Activated B cell treated with CpG ODN at 0.5 μM for 24 hours (primary cell): ENCODE measurements at regions not wholly inside any gene's neighbourhood (a gene's known extent, or its start where the extent isn't known, plus 50 kb on each side); places are given as distances from the start of the nearest gene placed in this dataset.
"Not testable (repeated sequence)": the region's sequence is repeated elsewhere in the genome, so short reads cannot be mapped to it uniquely, and the experiment has no call there.

Experiments
- ATAC-seq: fragments of 200-7000 bp; cut with Tn5 transposase; one replicate; pipeline ENCODE4 v1.10.0; 2021; ENCODE audit warnings: low read depth, mild to moderate bottlenecking, moderate library complexity
- CTCF ChIA-PET: fragments of 350-600 bp; sonication (Branson Sonifier 250); formaldehyde crosslinking; loops from one replicate; lab custom pipeline; 2021; ENCODE audit warnings: antibody characterized with exemption; lab: Charles Lee
- POLR2A ChIA-PET: fragments of 350-600 bp; sonication (Branson Sonifier 250); formaldehyde crosslinking; loops from one replicate; lab custom pipeline; 2021; ENCODE audit warnings: antibody characterized with exemption; lab: Charles Lee
- DNase-seq: peaks from one replicate; pipeline ENCODE4 v3.0.0; 2022
- H3K27ac Mint-ChIP-seq: one replicate; pipeline ENCODE4 v1.8.0; 2020; ENCODE audit warnings: mixed read lengths
- H3K27me3 Mint-ChIP-seq: one replicate; pipeline ENCODE4 v1.8.0; 2021; ENCODE audit warnings: mixed read lengths
- H3K36me3 Mint-ChIP-seq: one replicate; pipeline ENCODE4 v1.8.0; 2021; ENCODE audit warnings: low read depth, mixed read lengths
- H3K4me1 Mint-ChIP-seq: one replicate; pipeline ENCODE4 v1.8.0; 2021; ENCODE audit warnings: mixed read lengths
- H3K4me3 Mint-ChIP-seq: one replicate; pipeline ENCODE4 v1.8.0; 2020; ENCODE audit warnings: mild to moderate bottlenecking, mixed read lengths
- H3K9me3 Mint-ChIP-seq: one replicate; pipeline ENCODE4 v1.8.0; 2020; ENCODE audit warnings: mixed read lengths
- CTCF ChIP-seq: fragments of 200-600 bp; IDR thresholded peaks from one replicate; pipeline ENCODE4 v1.8.0; 2022; ENCODE audit warnings: antibody characterized with exemption, mild to moderate bottlenecking
- intact Hi-C: fragments of 100-400 bp; cut with micrococcal nuclease; formaldehyde crosslinking; loops from one replicate; pipeline ENCODE4 v1.15.1; 2024

GRCh38 chr1:232737917-232738316, 67.3 kb upstream of the MAP10 start:
- H3K27ac Mint-ChIP-seq, result no peak overlapping the region
- peaks cover 5% of the 10 kb centered on the region for H3K9me3 Mint-ChIP-seq
- no peak for TF ChIP-seq CTCF
- intact Hi-C loops, result no loop called here
- DNase-seq (no peak), ATAC-seq (no peak)
- H3K4me3 Mint-ChIP-seq, result no peak overlapping the region
- ChIA-PET CTCF (no interaction called here), POLR2A (no interaction called here)
- no peaks in the 10 kb centered on the region for H3K27me3 Mint-ChIP-seq
- H3K4me1 Mint-ChIP-seq, result no peaks in the 10 kb centered on the region
- no peaks in the 10 kb centered on the region for H3K36me3 Mint-ChIP-seq

GRCh38 chr1:232743999-232744398, 61.2 kb upstream of the MAP10 start:
- DNase-seq (no peak), ATAC-seq (no peak)
- H3K27me3 Mint-ChIP-seq, result no peaks in the 10 kb centered on the region
- intact Hi-C loops, result no loop called here
- no peak for TF ChIP-seq CTCF
- H3K27ac Mint-ChIP-seq, result no peak overlapping the region
- peaks cover 16% of the 10 kb centered on the region for H3K9me3 Mint-ChIP-seq
- no peak overlapping the region for H3K4me3 Mint-ChIP-seq
- H3K4me1 Mint-ChIP-seq, result no peaks in the 10 kb centered on the region
- POLR2A ChIA-PET, result no interaction called here
- CTCF ChIA-PET, result no interaction called here
- H3K36me3 Mint-ChIP-seq, result no peaks in the 10 kb centered on the region

GRCh38 chr1:232744847-232745246, 60.4 kb upstream of the MAP10 start:
- CTCF ChIA-PET, result no interaction called here
- intact Hi-C loops, result no loop called here
- Mint-ChIP-seq H3K27ac (no peak overlapping the region), H3K4me3 (no peak overlapping the region), H3K27me3 (no peaks in the 10 kb centered on the region), H3K9me3 (peaks cover 15% of the 10 kb centered on the region), H3K36me3 (no peaks in the 10 kb centered on the region), H3K4me1 (no peaks in the 10 kb centered on the region)
- TF ChIP-seq CTCF, result no peak
- POLR2A ChIA-PET, result no interaction called here
- ATAC-seq (no peak), DNase-seq (no peak)

- H3K4me3 Mint-ChIP-seq, H3K36me3 Mint-ChIP-seq, ATAC-seq, DNase-seq, H3K4me1 Mint-ChIP-seq, H3K27me3 Mint-ChIP-seq, POLR2A ChIA-PET, H3K27ac Mint-ChIP-seq, intact Hi-C loops, CTCF ChIA-PET: not testable (repeated sequence)
- H3K9me3 Mint-ChIP-seq, result peaks cover 15% of the 10 kb centered on the region
Measured at GRCh38 chr1:232745698-232746097, 59.5 kb upstream of the MAP10 start.

- no peaks in the 10 kb centered on the region for H3K27me3 Mint-ChIP-seq
- POLR2A ChIA-PET, result no interaction called here
- no peak for TF ChIP-seq CTCF
- H3K27ac Mint-ChIP-seq, result no peak overlapping the region
- ATAC-seq, result no peak
- peaks cover 15% of the 10 kb centered on the region for H3K9me3 Mint-ChIP-seq
- intact Hi-C loops, result no loop called here
- H3K4me3 Mint-ChIP-seq, result no peak overlapping the region
- no peak for DNase-seq
- no peaks in the 10 kb centered on the region for H3K36me3 Mint-ChIP-seq
- CTCF ChIA-PET, result no interaction called here
- H3K4me1 Mint-ChIP-seq, result no peaks in the 10 kb centered on the region
Measured at GRCh38 chr1:232748910-232749368, 56.3 kb upstream of the MAP10 start.
